Esophagus squamous epithelium (tissue), 5 donors: ENCODE measurements at regions not wholly inside any gene's neighbourhood (a gene's known extent, or its start where the extent isn't known, plus 50 kb on each side); places are given as distances from the start of the nearest gene placed in this dataset.

Experiments
- DNase-seq: peaks from one replicate; lab custom pipeline; 2025; lab: John Stamatoyannopoulos, UW
- H3K27ac ChIP-seq, 4 donors: fragments of 200-600 bp; sonication (generic); one replicate each; pipeline ENCODE4 v1.5.1; 2016 to 2019; ENCODE audit warnings: mild to moderate bottlenecking in 1 of 4
- H3K27me3 ChIP-seq, 4 donors: fragments of 200-600 bp; sonication (generic); 1 replicate in 3 of 4; 2 replicates in 1 of 4; pipeline versions ENCODE4 v1.5.1 to v1.6.0; 2017 to 2021; ENCODE audit warnings: antibody characterized with exemption in 1 of 4
- H3K36me3 ChIP-seq, 3 donors: fragments of 200-600 bp; sonication (generic); one replicate each; pipeline ENCODE4 v1.5.1; 2016 to 2019
- H3K4me1 ChIP-seq, 3 donors: fragments of 200-600 bp; sonication (generic); one replicate each; pipeline ENCODE4 v1.5.1; 2017 to 2019
- H3K4me3 ChIP-seq, 4 donors: fragments of 200-600 bp; sonication (generic); 1 replicate in 3 of 4; 2 replicates in 1 of 4; pipeline ENCODE4 v1.5.1; 2016 to 2019; ENCODE audit warnings: mild to moderate bottlenecking in 2 of 4, moderate library complexity in 1 of 4
- H3K9me3 ChIP-seq, 3 donors: fragments of 200-600 bp; sonication (generic); one replicate each; pipeline ENCODE4 v1.5.1; 2016 to 2019
- CTCF ChIP-seq, 6 experiments: fragments of 450-650 bp in 4 of 6; fragments of 200-600 bp in 2 of 6; sonication (generic) in 2 of 6; IDR thresholded peaks; one replicate each; pipeline ENCODE4 v1.5.1; 2016 to 2019; ENCODE audit warnings: antibody characterized with exemption in 6 of 6, mild to moderate bottlenecking in 4 of 6, moderate library complexity in 4 of 6
- POLR2A ChIP-seq, 4 donors: fragments of 450-650 bp; IDR thresholded peaks; one replicate each; pipeline ENCODE4 v1.6.1; 2017; ENCODE audit warnings: antibody characterized with exemption in 4 of 4, mild to moderate bottlenecking in 4 of 4, moderate library complexity in 3 of 4
- WGBS, 2 donors: methylation state at CpG; one replicate each; pipeline ENCODE4 v1.1.5; 2018; 5-methylcytosine and 5-hydroxymethylcytosine counted together
- intact Hi-C: fragments of 100-400 bp; cut with DNase I; formaldehyde crosslinking; loops from one replicate; pipeline ENCODE4 v1.15.0; 2022
- donor health status: DM: yes; HTN: yes; CAD: no.

GRCh38 chr9:11868795-11869194 lies 824.4 kb upstream of the TYRP1 start:
- intact Hi-C loops: no loop called here
- Histone ChIP-seq H3K9me3 (no peaks in the 10 kb centered on the region), H3K27ac (no peak overlapping the region), H3K27me3 (no peaks in the 10 kb centered on the region), H3K36me3 (no peaks in the 10 kb centered on the region), H3K4me3 (no peak overlapping the region), H3K4me1 (no peaks in the 10 kb centered on the region)
- no peak for DNase-seq
- WGBS, 2 donors: 48 to 58% methylated on average over 1 of the region's 1 CpG
- TF ChIP-seq CTCF (IDR thresholded peaks at IDR 0.05): no peak
- TF ChIP-seq POLR2A (IDR thresholded peaks at IDR 0.05): no peak

GRCh38 chr9:11871852-11872251 lies 821.3 kb upstream of the TYRP1 start:
- Histone ChIP-seq H3K36me3 (no peaks in the 10 kb centered on the region), H3K27ac (no peak overlapping the region), H3K9me3 (no peaks in the 10 kb centered on the region), H3K27me3 (no peaks in the 10 kb centered on the region), H3K4me3 (no peak overlapping the region), H3K4me1 (no peaks in the 10 kb centered on the region)
- intact Hi-C loops: no loop called here
- no peak for DNase-seq
- no peak for TF ChIP-seq POLR2A (IDR thresholded peaks at IDR 0.05)
- no peak for TF ChIP-seq CTCF (IDR thresholded peaks at IDR 0.05)
- 52 to 53% methylated on average over 5 of the region's 5 CpGs for WGBS, 2 donors

- no peak overlapping the region for H3K4me3 ChIP-seq
- no peak for TF ChIP-seq CTCF (IDR thresholded peaks at IDR 0.05)
- TF ChIP-seq POLR2A (IDR thresholded peaks at IDR 0.05): no peak
- DNase-seq: no peak
- no peaks in the 10 kb centered on the region for H3K9me3 ChIP-seq
- no peak overlapping the region for H3K27ac ChIP-seq
- H3K27me3 ChIP-seq: no peaks in the 10 kb centered on the region
- H3K4me1 ChIP-seq: no peaks in the 10 kb centered on the region
- H3K36me3 ChIP-seq: no peaks in the 10 kb centered on the region
- WGBS, 2 donors: 43 to 44% methylated on average over 1 of the region's 1 CpG
- intact Hi-C loops: no loop called here
Measured at GRCh38 chr9:11872471-11872870, 820.7 kb upstream of the TYRP1 start.

- Histone ChIP-seq H3K4me3 (no peak overlapping the region), H3K4me1 (no peaks in the 10 kb centered on the region), H3K27me3 (no peaks in the 10 kb centered on the region), H3K36me3 (no peaks in the 10 kb centered on the region), H3K9me3 (no peaks in the 10 kb centered on the region), H3K27ac (no peak overlapping the region)
- intact Hi-C loops: no loop called here
- no peak for DNase-seq
- TF ChIP-seq POLR2A (IDR thresholded peaks at IDR 0.05) (no peak), CTCF (IDR thresholded peaks at IDR 0.05) (no peak)
- WGBS, 2 donors: 61 to 72% methylated on average over 2 of the region's 2 CpGs
Measured at GRCh38 chr9:11874414-11874813, 818.8 kb upstream of the TYRP1 start.

GRCh38 chr9:11892401-11892800 lies 800.8 kb upstream of the TYRP1 start:
- H3K27me3 ChIP-seq: no peaks in the 10 kb centered on the region
- no peak for DNase-seq
- H3K27ac ChIP-seq: no peak overlapping the region
- intact Hi-C loops: no loop called here
- TF ChIP-seq CTCF (IDR thresholded peaks at IDR 0.05): no peak
- no peak for TF ChIP-seq POLR2A (IDR thresholded peaks at IDR 0.05)
- WGBS, 2 donors: 27 to 47% methylated on average over 1 of the region's 1 CpG
- no peaks in the 10 kb centered on the region for H3K4me1 ChIP-seq
- H3K36me3 ChIP-seq: no peaks in the 10 kb centered on the region
- H3K4me3 ChIP-seq: no peak overlapping the region
- H3K9me3 ChIP-seq: no peaks in the 10 kb centered on the region
